ENCODE measurements at regions not wholly inside any gene's neighbourhood (a gene's known extent, or its start where the extent isn't known, plus 50 kb on each side); places are given as distances from the start of the nearest gene placed in this dataset.

DNA sequence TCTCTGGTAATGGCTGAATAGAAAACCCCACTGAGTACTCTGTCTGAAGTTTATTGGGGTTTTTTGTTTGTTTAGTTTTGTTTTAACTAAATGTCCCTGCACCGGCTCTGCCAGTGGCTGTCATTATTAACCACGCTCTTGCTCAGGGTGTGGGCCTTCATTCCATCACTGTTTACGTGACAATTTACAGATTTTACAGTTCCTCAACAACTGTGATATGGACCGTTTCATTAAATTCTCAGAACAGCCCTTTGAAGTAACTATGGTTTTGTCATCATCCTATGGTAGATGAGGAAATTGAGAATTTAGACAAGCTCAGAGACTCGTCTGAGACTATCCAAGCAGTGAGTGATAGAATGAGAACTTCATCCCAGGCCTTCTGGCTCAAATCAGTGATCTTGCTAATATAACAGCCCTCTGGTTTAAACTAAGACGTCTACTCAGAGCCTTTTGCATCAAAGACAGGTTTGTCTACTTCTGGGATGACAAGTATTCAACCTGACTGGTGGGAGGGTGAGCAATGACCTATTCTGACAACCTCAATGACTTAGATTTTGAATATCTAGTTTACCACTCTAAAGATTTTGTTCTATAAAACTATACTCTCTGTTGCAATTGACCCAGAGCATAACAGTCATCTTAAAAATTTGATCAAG is 77.3 kb upstream of the MAP3K1 start:
- no peak for TF ChIP-seq CTCF (IDR thresholded peaks at IDR 0.05; ENCODE audit: poor library complexity, severe bottlenecking)
- no peak for TF ChIP-seq EP300 (conservative IDR thresholded peaks at IDR 0.05; ENCODE audit: poor library complexity, severe bottlenecking)
- no peak for TF ChIP-seq EZH2 (IDR thresholded peaks at IDR 0.05; ENCODE audit: borderline replicate concordance, insufficient read depth, low read length, poor library complexity, severe bottlenecking)
- TF ChIP-seq TAF1 (IDR thresholded peaks at IDR 0.05; ENCODE audit: low read depth): no peak
- TF ChIP-seq REST (IDR thresholded peaks at IDR 0.05; ENCODE audit: borderline replicate concordance): no peak
- TF ChIP-seq RAD21 (conservative IDR thresholded peaks at IDR 0.05): no peak
- TF ChIP-seq POLR2AphosphoS5 (IDR thresholded peaks at IDR 0.05): no peak
